ENCODE measurements at regions not wholly inside any gene's neighbourhood (a gene's known extent, or its start where the extent isn't known, plus 50 kb on each side); places are given as distances from the start of the nearest gene placed in this dataset.

- TF ChIP-seq CTCF (IDR thresholded peaks at IDR 0.05) (no peak), POLR2A (IDR thresholded peaks at IDR 0.05; ENCODE audit: low read depth) (no peak), POLR2AphosphoS5 (IDR thresholded peaks at IDR 0.05) (no peak), EP300 (IDR thresholded peaks at IDR 0.05) (no peak)
Measured at GRCh38 chr3:182570946-182571594, 222.2 kb upstream of the ATP11B start.

Measured in esophagus muscularis mucosa (tissue), 4 donors.